ENCODE measurements at regions not wholly inside any gene's neighbourhood (a gene's known extent, or its start where the extent isn't known, plus 50 kb on each side); places are given as distances from the start of the nearest gene placed in this dataset.

DNA sequence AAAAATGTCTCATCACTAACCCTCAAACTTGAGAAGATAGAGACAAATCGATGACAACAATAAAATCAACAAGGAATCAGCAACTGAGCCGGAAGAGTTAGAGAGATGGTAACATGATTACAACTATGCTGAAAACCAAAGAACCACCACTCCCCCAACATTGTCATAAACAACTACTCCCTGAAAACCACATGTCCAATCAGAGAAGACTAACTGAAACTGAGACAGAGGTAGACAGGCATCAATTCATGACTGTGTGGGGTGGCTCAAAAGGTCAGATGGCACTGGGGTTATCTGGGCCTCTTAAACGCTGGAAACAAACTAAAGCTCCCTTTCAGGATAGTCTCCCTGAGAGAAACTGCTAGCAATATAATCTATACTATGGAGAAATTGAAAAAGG, 488.8 kb downstream of the KCTD12 start:
- DNase-seq (ENCODE audit: low read depth) = no peak

DNA sequence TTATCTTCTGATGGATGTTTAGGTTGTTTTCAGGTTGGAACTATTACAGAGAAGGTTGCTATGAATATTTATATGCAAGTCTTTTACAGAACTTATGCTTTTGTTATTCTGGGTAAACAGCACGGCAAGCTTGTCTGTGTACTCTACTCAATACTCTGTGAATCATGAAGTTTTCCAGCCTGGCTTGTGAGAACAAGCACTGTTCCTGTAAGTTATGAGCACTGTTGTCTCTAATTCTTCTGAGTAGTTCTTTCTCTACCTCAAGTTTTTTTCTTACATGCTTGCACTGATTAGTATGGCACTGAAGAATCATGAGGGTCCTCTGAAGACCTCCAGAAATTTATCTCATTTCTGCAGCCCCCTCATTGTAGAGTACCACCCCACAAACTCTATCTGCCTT, 496.9 kb downstream of the KCTD12 start:
- H3K4me3 ChIP-seq (ENCODE audit: low read depth, low read length) = no peak overlapping the region
- DNase-seq (ENCODE audit: low read depth) = no peak
- TF ChIP-seq POLR2A (IDR thresholded peaks at IDR 0.05; ENCODE audit: extremely low read depth, insufficient read length) = no peak
- TF ChIP-seq, protein P1, sequence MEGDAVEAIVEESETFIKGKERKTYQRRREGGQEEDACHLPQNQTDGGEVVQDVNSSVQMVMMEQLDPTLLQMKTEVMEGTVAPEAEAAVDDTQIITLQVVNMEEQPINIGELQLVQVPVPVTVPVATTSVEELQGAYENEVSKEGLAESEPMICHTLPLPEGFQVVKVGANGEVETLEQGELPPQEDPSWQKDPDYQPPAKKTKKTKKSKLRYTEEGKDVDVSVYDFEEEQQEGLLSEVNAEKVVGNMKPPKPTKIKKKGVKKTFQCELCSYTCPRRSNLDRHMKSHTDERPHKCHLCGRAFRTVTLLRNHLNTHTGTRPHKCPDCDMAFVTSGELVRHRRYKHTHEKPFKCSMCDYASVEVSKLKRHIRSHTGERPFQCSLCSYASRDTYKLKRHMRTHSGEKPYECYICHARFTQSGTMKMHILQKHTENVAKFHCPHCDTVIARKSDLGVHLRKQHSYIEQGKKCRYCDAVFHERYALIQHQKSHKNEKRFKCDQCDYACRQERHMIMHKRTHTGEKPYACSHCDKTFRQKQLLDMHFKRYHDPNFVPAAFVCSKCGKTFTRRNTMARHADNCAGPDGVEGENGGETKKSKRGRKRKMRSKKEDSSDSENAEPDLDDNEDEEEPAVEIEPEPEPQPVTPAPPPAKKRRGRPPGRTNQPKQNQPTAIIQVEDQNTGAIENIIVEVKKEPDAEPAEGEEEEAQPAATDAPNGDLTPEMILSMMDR (IDR thresholded peaks at IDR 0.05; ENCODE audit: low read depth, low read length) = no peak
- no peak for TF ChIP-seq MYC (IDR thresholded peaks at IDR 0.05; ENCODE audit: low read depth, low read length)
- TF ChIP-seq, protein P2, sequence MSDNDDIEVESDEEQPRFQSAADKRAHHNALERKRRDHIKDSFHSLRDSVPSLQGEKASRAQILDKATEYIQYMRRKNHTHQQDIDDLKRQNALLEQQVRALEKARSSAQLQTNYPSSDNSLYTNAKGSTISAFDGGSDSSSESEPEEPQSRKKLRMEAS (IDR thresholded peaks at IDR 0.05; ENCODE audit: low read depth, low read length) = no peak

More for the DNA sequence above, 488.8 kb downstream of the KCTD12 start:
- H3K4me3 ChIP-seq (ENCODE audit: low read depth, low read length) = no peak overlapping the region
- TF ChIP-seq MYC (IDR thresholded peaks at IDR 0.05; ENCODE audit: low read depth, low read length) (no peak), POLR2A (IDR thresholded peaks at IDR 0.05; ENCODE audit: extremely low read depth, insufficient read length) (no peak)
- TF ChIP-seq, protein P1 (IDR thresholded peaks at IDR 0.05; ENCODE audit: low read depth, low read length) = no peak
- TF ChIP-seq, protein P2 (IDR thresholded peaks at IDR 0.05; ENCODE audit: low read depth, low read length) = no peak

DNA sequence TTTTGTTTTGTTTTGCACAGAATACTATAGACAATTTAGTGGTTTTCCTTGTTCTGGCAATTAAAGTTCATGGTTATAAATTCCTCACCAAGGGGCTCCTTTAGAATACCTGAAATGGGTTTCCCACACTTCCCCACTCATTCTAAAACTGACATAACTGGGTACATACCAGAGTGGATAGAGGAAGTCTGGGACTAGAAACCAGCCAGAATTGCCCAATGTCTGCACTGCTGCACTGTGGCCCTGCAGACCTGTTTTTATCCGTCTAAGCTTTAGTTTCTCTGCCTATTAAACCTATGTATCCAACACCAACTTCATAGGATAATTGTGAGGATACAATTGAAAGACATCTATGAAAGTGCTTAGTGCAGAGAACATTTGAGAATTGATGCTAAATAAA, 498.6 kb downstream of the KCTD12 start:
- DNase-seq (ENCODE audit: low read depth) = peak; percentile 7
- no peak overlapping the region for H3K4me3 ChIP-seq (ENCODE audit: low read depth, low read length)
- TF ChIP-seq, protein P2 (IDR thresholded peaks at IDR 0.05; ENCODE audit: low read depth, low read length) = no peak

DNA sequence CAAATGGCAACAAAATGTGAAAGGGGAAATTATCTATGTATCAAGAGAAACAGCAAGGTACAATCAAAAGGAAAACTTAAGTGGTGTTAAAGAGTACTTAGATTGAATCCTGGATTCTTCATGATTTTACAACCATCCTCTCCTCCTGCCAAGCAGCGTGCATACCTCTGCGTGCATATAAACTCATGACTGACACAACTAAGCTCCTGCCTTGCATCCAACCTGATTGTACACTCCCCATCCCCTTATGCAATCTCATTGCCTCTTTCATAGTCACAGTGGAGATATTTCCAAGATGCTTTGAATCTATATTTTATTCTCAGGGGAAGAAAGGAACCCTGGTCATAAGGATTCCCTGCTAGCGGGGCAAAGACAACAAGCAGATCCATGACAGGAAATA, 499.9 kb downstream of the KCTD12 start:
- no peak for TF ChIP-seq POLR2A (IDR thresholded peaks at IDR 0.05; ENCODE audit: extremely low read depth, insufficient read length)
- TF ChIP-seq, protein P2 (IDR thresholded peaks at IDR 0.05; ENCODE audit: low read depth, low read length) = no peak
- TF ChIP-seq MYC (IDR thresholded peaks at IDR 0.05; ENCODE audit: low read depth, low read length) = no peak
- TF ChIP-seq, protein P1 (IDR thresholded peaks at IDR 0.05; ENCODE audit: low read depth, low read length) = no peak
- no peak for DNase-seq (ENCODE audit: low read depth)
- H3K4me3 ChIP-seq (ENCODE audit: low read depth, low read length) = no peak overlapping the region

DNA sequence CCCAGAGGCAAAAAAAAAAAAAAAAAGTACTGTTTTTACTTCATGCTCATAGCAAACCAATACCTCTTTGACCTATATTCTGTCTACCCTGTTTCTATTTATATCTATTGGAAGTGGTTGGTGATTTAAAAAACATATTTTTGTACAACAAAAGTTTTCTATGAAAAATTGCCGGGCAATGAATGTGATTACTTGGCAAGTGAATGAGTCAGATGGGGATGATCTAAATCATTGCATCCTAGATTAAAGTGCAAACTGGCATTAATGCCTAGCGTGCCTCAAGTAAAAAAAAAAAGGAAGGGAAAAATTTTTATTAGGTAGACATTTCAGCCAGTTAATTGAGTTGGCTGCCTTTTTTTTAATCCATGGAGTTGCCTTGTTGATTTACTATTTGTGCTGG, 500.6 kb downstream of the KCTD12 start:
- H3K4me3 ChIP-seq (ENCODE audit: low read depth, low read length) = no peak overlapping the region
- TF ChIP-seq POLR2A (IDR thresholded peaks at IDR 0.05; ENCODE audit: extremely low read depth, insufficient read length) (no peak), MYC (IDR thresholded peaks at IDR 0.05; ENCODE audit: low read depth, low read length) (no peak)
- TF ChIP-seq, protein P2 (IDR thresholded peaks at IDR 0.05; ENCODE audit: low read depth, low read length) = no peak
- TF ChIP-seq, protein P1 (IDR thresholded peaks at IDR 0.05; ENCODE audit: low read depth, low read length) = no peak
- no peak for DNase-seq (ENCODE audit: low read depth)

DNA sequence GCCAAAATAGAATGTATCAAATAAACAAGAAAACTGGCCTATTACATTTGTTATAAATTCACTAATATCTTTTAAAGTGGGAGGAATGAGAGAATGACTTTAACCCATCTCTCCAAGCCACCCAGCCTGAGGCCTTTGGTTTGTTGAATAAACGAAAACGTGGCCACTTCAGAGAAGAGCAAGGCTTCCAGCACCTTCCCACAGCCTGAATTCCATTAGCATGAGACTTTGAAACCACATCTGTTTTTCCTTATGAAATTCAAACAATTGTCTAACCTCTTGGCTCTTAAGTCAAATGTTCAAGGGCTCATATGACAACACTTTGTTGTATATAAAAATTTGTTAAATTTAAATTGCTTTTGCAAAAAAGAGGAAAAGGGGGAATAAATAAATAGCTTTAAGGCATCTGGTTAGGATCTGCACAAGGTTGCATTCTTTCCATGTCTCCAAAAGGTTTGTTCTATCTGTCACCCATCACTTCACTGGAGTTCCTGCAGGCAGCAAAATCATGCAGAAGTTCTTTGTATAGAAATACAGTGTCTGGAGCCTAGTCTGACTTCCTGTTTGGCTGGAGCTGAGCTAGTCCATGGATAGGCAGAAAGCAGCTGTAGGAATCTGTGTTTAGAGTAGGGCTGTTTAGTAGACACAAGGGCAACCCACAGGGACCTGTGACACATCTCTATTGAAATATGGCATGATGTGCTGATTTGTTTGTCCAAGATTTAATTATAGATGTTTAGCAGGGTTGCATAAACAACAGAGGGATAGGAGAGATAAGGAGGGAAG, 502.3 kb downstream of the KCTD12 start:
- H3K4me3 ChIP-seq (ENCODE audit: low read depth, low read length) = no peak overlapping the region
- TF ChIP-seq POLR2A (IDR thresholded peaks at IDR 0.05; ENCODE audit: extremely low read depth, insufficient read length) (no peak), MYC (IDR thresholded peaks at IDR 0.05; ENCODE audit: low read depth, low read length) (no peak)
- TF ChIP-seq, protein P2 (IDR thresholded peaks at IDR 0.05; ENCODE audit: low read depth, low read length) = no peak
- TF ChIP-seq, protein P1 (IDR thresholded peaks at IDR 0.05; ENCODE audit: low read depth, low read length) = no peak
- no peak for DNase-seq (ENCODE audit: low read depth)
